Liver (tissue), 8 donors: ENCODE measurements at regions not wholly inside any gene's neighbourhood (a gene's known extent, or its start where the extent isn't known, plus 50 kb on each side); places are given as distances from the start of the nearest gene placed in this dataset.

Experiments
- DNase-seq: peaks from one replicate; pipeline ENCODE4 v3.0.0-alpha.2; 2017; ENCODE audit warnings: low spot score
- H3K27ac ChIP-seq, 2 donors: one replicate each; pipeline ENCODE4 v1.7.0; 2013; ENCODE audit warnings: inconsistent platforms in 2 of 2, low read length in 2 of 2, control low read depth in 1 of 2, low read depth in 1 of 2, mild to moderate bottlenecking in 1 of 2
- H3K27me3 ChIP-seq, 4 donors: one replicate each; pipeline versions ENCODE4 v1.6.1 to v1.7.0; 2013; ENCODE audit warnings: low read length in 3 of 4, inconsistent platforms in 1 of 4, mild to moderate bottlenecking in 1 of 4, moderate library complexity in 1 of 4; ENCODE audit not compliant: control insufficient read depth in 4 of 4, insufficient read depth in 4 of 4
- H3K36me3 ChIP-seq, 4 donors: one replicate each; pipeline versions ENCODE4 v1.6.1 to v1.7.0; 2013; ENCODE audit warnings: low read length in 3 of 4, mild to moderate bottlenecking in 3 of 4, low read depth in 1 of 4, moderate library complexity in 1 of 4; ENCODE audit not compliant: control insufficient read depth in 4 of 4, insufficient read depth in 3 of 4
- H3K4me1 ChIP-seq, 4 donors: one replicate each; pipeline versions ENCODE4 v1.6.1 to v1.7.0; 2013; ENCODE audit warnings: low read length in 3 of 4, mild to moderate bottlenecking in 3 of 4, moderate library complexity in 1 of 4; ENCODE audit not compliant: control insufficient read depth in 4 of 4, insufficient read depth in 4 of 4
- H3K4me3 ChIP-seq, 3 donors: one replicate each; pipeline versions ENCODE4 v1.6.1 to v1.7.0; 2013; ENCODE audit warnings: low read length in 3 of 3, control low read depth in 1 of 3, low read depth in 1 of 3, mild to moderate bottlenecking in 1 of 3
- H3K9ac ChIP-seq, 2 donors: one replicate each; pipeline ENCODE4 v1.7.0; 2013; ENCODE audit warnings: low read length in 2 of 2, mild to moderate bottlenecking in 2 of 2, moderate library complexity in 2 of 2, control low read depth in 1 of 2, low read depth in 1 of 2
- H3K9me3 ChIP-seq, 4 donors: one replicate each; pipeline versions ENCODE4 v1.6.1 to v1.7.0; 2013; ENCODE audit warnings: low read length in 3 of 4; ENCODE audit not compliant: control insufficient read depth in 4 of 4
- ATF3 ChIP-seq: IDR thresholded peaks from 2 replicates; pipeline ENCODE4 v1.6.1; 2016; ENCODE audit warnings: antibody characterized with exemption
- CTCF ChIP-seq: fragments of 150-350 bp; IDR thresholded peaks from 2 replicates; pipeline ENCODE4 v1.5.1; 2017; ENCODE audit warnings: improper control_type of control experiment, low read depth, low read length; ENCODE audit not compliant: missing input control
- EGR1 ChIP-seq, 2 donors: IDR thresholded peaks; 2 replicates each; pipeline ENCODE4 v1.6.1; 2016 to 2018; ENCODE audit warnings: antibody characterized with exemption in 2 of 2, low read depth in 2 of 2
- FOXA1 ChIP-seq: IDR thresholded peaks from 2 replicates; pipeline ENCODE4 v1.6.1; 2016; ENCODE audit warnings: antibody characterized with exemption
- FOXA2 ChIP-seq: IDR thresholded peaks from 2 replicates; pipeline ENCODE4 v1.6.1; 2016; ENCODE audit warnings: antibody characterized with exemption
- GABPA ChIP-seq, 2 donors: IDR thresholded peaks in 1 of 2; conservative IDR thresholded peaks in 1 of 2; 2 replicates each; pipeline ENCODE4 v1.6.1; 2016; ENCODE audit warnings: antibody characterized with exemption in 2 of 2, mild to moderate bottlenecking in 1 of 2, moderate library complexity in 1 of 2
- HNF4A ChIP-seq, 2 donors: conservative IDR thresholded peaks; 2 replicates each; pipeline ENCODE4 v1.6.1; 2016; ENCODE audit warnings: antibody characterized with exemption in 2 of 2, mild to moderate bottlenecking in 2 of 2
- HNF4G ChIP-seq: IDR thresholded peaks from 2 replicates; pipeline ENCODE4 v1.6.1; 2016; ENCODE audit warnings: antibody characterized with exemption
- JUND ChIP-seq, 2 donors: IDR thresholded peaks; 2 replicates each; pipeline ENCODE4 v1.6.1; 2016; ENCODE audit warnings: antibody characterized with exemption in 2 of 2
- NR2F2 ChIP-seq: IDR thresholded peaks from 2 replicates; pipeline ENCODE4 v1.6.1; 2016; ENCODE audit warnings: antibody characterized with exemption
- RAD21 ChIP-seq, 2 donors: IDR thresholded peaks; 2 replicates each; pipeline ENCODE4 v1.6.1; 2016; ENCODE audit warnings: antibody characterized with exemption in 2 of 2, mild to moderate bottlenecking in 2 of 2
- REST ChIP-seq: IDR thresholded peaks from 2 replicates; pipeline ENCODE4 v1.6.1; 2016; ENCODE audit warnings: antibody characterized with exemption, mild to moderate bottlenecking
- RXRA ChIP-seq, 2 donors: IDR thresholded peaks; 2 replicates each; pipeline ENCODE4 v1.6.1; 2017 to 2018; ENCODE audit warnings: antibody characterized with exemption in 2 of 2, mild to moderate bottlenecking in 1 of 2
- SP1 ChIP-seq: IDR thresholded peaks from 2 replicates; pipeline ENCODE4 v1.6.1; 2018; ENCODE audit warnings: antibody characterized with exemption, mild to moderate bottlenecking
- TAF1 ChIP-seq: conservative IDR thresholded peaks from 2 replicates; pipeline ENCODE4 v1.6.1; 2016; ENCODE audit warnings: antibody characterized with exemption, mild to moderate bottlenecking
- YY1 ChIP-seq: IDR thresholded peaks from 2 replicates; pipeline ENCODE4 v1.6.1; 2016; ENCODE audit warnings: antibody characterized with exemption, mild to moderate bottlenecking
- ZBTB33 ChIP-seq: IDR thresholded peaks from 2 replicates; pipeline ENCODE4 v1.6.1; 2016; ENCODE audit warnings: antibody characterized with exemption
- WGBS: extraction: QIAGEN DNeasy Blood & Tissue Kit; methylation state at CpG from one replicate; pipeline ENCODE4 v1.1.7; 2013; 5-methylcytosine and 5-hydroxymethylcytosine counted together
- TF ChIP-seq, protein P1 (sequence below): IDR thresholded peaks from 2 replicates; pipeline ENCODE4 v1.6.1; 2016; ENCODE audit warnings: antibody characterized with exemption
- donor health status: healthy.
- donor health status: healthy.
- donor health status: healthy.
- donor health status: healthy.
- donor health status: healthy.

GRCh38 chr6:15001326-15001910 lies 244.5 kb upstream of the JARID2 start:
- Histone ChIP-seq H3K4me3 (no peak overlapping the region), H3K9ac (no peak overlapping the region), H3K27me3 (no peaks in the 10 kb centered on the region), H3K9me3 (no peaks in the 10 kb centered on the region), H3K4me1 (no peaks in the 10 kb centered on the region), H3K27ac (no peak overlapping the region), H3K36me3 (no peaks in the 10 kb centered on the region)
- DNase-seq = no peak
- TF ChIP-seq, protein P1, sequence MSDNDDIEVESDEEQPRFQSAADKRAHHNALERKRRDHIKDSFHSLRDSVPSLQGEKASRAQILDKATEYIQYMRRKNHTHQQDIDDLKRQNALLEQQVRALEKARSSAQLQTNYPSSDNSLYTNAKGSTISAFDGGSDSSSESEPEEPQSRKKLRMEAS = no peak
- TF ChIP-seq ZBTB33 = no peak
- TF ChIP-seq RXRA (IDR thresholded peaks at IDR 0.05) = no peak
- no peak for TF ChIP-seq HNF4A (conservative IDR thresholded peaks at IDR 0.05)
- no peak for TF ChIP-seq NR2F2
- TF ChIP-seq REST = no peak
- TF ChIP-seq HNF4G = no peak
- TF ChIP-seq TAF1 = no peak
- TF ChIP-seq JUND (IDR thresholded peaks at IDR 0.05) = no peak
- no peak for TF ChIP-seq SP1
- no peak for TF ChIP-seq ATF3
- TF ChIP-seq EGR1 (IDR thresholded peaks at IDR 0.05; ENCODE audit: low read depth in 2 of 2) = no peak
- no peak for TF ChIP-seq CTCF
- TF ChIP-seq YY1 = no peak
- TF ChIP-seq FOXA1 = no peak
- TF ChIP-seq GABPA (IDR thresholded peaks at IDR 0.05 in 1 of 2, conservative IDR thresholded peaks at IDR 0.05 in 1 of 2) = no peak
- no peak for TF ChIP-seq FOXA2
- TF ChIP-seq RAD21 (IDR thresholded peaks at IDR 0.05) = no peak
- WGBS = 90% methylated on average over 5 of the region's 5 CpGs
